ENCODE measurements at regions not wholly inside any gene's neighbourhood (a gene's known extent, or its start where the extent isn't known, plus 50 kb on each side); places are given as distances from the start of the nearest gene placed in this dataset.

GRCh38 chr9:88750832-88751360 lies 215.9 kb downstream of the NXNL2 start:
- Histone ChIP-seq H3K27me3 (ENCODE audit: control insufficient read depth, insufficient read depth, low read length) (no peaks in the 10 kb centered on the region), H3K9me3 (ENCODE audit: control insufficient read depth, insufficient read depth, low read length) (no peaks in the 10 kb centered on the region), H3K4me3 (ENCODE audit: low read depth, low read length) (no peak overlapping the region), H3K36me3 (ENCODE audit: control insufficient read depth, insufficient read depth, low read length) (no peaks in the 10 kb centered on the region), H3K9ac (ENCODE audit: low read depth, low read length) (no peak overlapping the region), H3K4me1 (ENCODE audit: control insufficient read depth, insufficient read depth, low read length) (peaks cover 16% of the 10 kb centered on the region)

DNA sequence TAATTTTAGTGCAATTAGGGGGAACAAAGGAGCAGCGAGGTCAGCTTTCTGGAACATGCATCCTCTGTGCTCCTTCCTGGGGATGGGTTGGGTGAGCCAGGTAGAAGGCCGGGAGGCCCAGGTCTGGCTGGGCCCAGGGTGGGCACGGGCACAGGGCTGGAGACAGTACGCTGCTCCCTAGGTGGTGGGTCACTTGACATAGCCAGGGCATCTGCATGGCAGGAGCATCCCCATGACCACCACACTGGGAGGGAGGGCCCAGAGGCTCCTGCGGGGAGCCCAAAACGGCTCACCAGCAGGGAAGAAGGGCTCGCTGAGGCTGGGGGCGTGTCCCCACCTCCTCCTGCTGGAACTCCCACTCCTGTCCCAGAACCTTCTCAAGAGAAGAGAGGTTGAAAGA lies 216.8 kb downstream of the NXNL2 start:
- Histone ChIP-seq H3K36me3 (ENCODE audit: control insufficient read depth, insufficient read depth, low read length) (no peaks in the 10 kb centered on the region), H3K9ac (ENCODE audit: low read depth, low read length) (no peak overlapping the region), H3K4me3 (ENCODE audit: low read depth, low read length) (no peak overlapping the region), H3K27me3 (ENCODE audit: control insufficient read depth, insufficient read depth, low read length) (no peaks in the 10 kb centered on the region), H3K4me1 (ENCODE audit: control insufficient read depth, insufficient read depth, low read length) (peaks cover 14% of the 10 kb centered on the region), H3K9me3 (ENCODE audit: control insufficient read depth, insufficient read depth, low read length) (no peaks in the 10 kb centered on the region)

GRCh38 chr9:88753691-88754367 lies 218.9 kb downstream of the NXNL2 start:
- H3K9me3 ChIP-seq (ENCODE audit: control insufficient read depth, insufficient read depth, low read length), result no peaks in the 10 kb centered on the region
- H3K27me3 ChIP-seq (ENCODE audit: control insufficient read depth, insufficient read depth, low read length), result no peaks in the 10 kb centered on the region
- H3K36me3 ChIP-seq (ENCODE audit: control insufficient read depth, insufficient read depth, low read length), result no peaks in the 10 kb centered on the region
- H3K4me1 ChIP-seq (ENCODE audit: control insufficient read depth, insufficient read depth, low read length), result no peaks in the 10 kb centered on the region
- no peak overlapping the region for H3K4me3 ChIP-seq (ENCODE audit: low read depth, low read length)
- H3K9ac ChIP-seq (ENCODE audit: low read depth, low read length), result no peak overlapping the region

- H3K4me3 ChIP-seq (ENCODE audit: low read depth, low read length), result no peak overlapping the region
- no peaks in the 10 kb centered on the region for H3K27me3 ChIP-seq (ENCODE audit: control insufficient read depth, insufficient read depth, low read length)
- no peaks in the 10 kb centered on the region for H3K4me1 ChIP-seq (ENCODE audit: control insufficient read depth, insufficient read depth, low read length)
- no peaks in the 10 kb centered on the region for H3K9me3 ChIP-seq (ENCODE audit: control insufficient read depth, insufficient read depth, low read length)
- H3K9ac ChIP-seq (ENCODE audit: low read depth, low read length), result no peak overlapping the region
- no peaks in the 10 kb centered on the region for H3K36me3 ChIP-seq (ENCODE audit: control insufficient read depth, insufficient read depth, low read length)
These were observed 219.5 kb downstream of the NXNL2 start for GRCh38 chr9:88754452-88754851.

- no peaks in the 10 kb centered on the region for H3K27me3 ChIP-seq (ENCODE audit: control insufficient read depth, insufficient read depth, low read length)
- no peak overlapping the region for H3K9ac ChIP-seq (ENCODE audit: low read depth, low read length)
- no peaks in the 10 kb centered on the region for H3K4me1 ChIP-seq (ENCODE audit: control insufficient read depth, insufficient read depth, low read length)
- no peaks in the 10 kb centered on the region for H3K36me3 ChIP-seq (ENCODE audit: control insufficient read depth, insufficient read depth, low read length)
- H3K9me3 ChIP-seq (ENCODE audit: control insufficient read depth, insufficient read depth, low read length), result no peaks in the 10 kb centered on the region
- H3K4me3 ChIP-seq (ENCODE audit: low read depth, low read length), result no peak overlapping the region
These were observed 219.9 kb downstream of the NXNL2 start for GRCh38 chr9:88754886-88755285.

DNA sequence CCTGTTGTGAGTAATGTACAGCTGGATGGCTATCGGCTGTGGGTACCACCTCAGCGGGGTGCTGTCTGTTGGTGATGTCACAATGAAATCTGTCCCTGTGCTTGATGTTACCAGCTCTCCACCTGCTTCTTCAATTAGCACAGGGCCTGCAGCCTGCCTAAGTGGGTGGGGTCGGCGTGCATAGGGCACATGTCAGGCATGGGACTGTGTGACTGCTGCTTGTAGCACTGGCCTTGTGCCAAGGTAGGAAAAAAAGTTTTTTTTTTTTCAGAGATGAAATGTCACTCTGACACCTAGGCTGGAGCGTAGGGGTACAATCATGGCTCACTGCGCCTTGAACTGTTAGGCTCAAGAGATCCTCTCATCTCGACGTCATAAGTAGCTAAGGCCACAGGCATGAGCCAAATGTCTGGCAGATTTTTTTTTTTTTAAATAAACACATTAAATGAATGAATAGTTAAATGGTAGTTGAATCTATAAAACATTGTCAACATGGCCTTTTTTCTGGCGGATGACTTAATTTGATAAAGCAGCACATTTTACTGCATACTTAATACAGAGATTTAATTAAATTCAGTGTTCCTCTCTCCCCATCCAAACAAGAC lies 222.5 kb downstream of the NXNL2 start:
- Histone ChIP-seq H3K36me3 (ENCODE audit: control insufficient read depth, insufficient read depth, low read length) (no peaks in the 10 kb centered on the region), H3K9ac (ENCODE audit: low read depth, low read length) (no peak overlapping the region), H3K4me1 (ENCODE audit: control insufficient read depth, insufficient read depth, low read length) (no peaks in the 10 kb centered on the region), H3K27me3 (ENCODE audit: control insufficient read depth, insufficient read depth, low read length) (no peaks in the 10 kb centered on the region), H3K9me3 (ENCODE audit: control insufficient read depth, insufficient read depth, low read length) (no peaks in the 10 kb centered on the region), H3K4me3 (ENCODE audit: low read depth, low read length) (no peak overlapping the region)

GRCh38 chr9:88759364-88759763 lies 224.4 kb downstream of the NXNL2 start:
- Histone ChIP-seq H3K4me1 (ENCODE audit: control insufficient read depth, insufficient read depth, low read length) (no peaks in the 10 kb centered on the region), H3K27me3 (ENCODE audit: control insufficient read depth, insufficient read depth, low read length) (no peaks in the 10 kb centered on the region)

DNA sequence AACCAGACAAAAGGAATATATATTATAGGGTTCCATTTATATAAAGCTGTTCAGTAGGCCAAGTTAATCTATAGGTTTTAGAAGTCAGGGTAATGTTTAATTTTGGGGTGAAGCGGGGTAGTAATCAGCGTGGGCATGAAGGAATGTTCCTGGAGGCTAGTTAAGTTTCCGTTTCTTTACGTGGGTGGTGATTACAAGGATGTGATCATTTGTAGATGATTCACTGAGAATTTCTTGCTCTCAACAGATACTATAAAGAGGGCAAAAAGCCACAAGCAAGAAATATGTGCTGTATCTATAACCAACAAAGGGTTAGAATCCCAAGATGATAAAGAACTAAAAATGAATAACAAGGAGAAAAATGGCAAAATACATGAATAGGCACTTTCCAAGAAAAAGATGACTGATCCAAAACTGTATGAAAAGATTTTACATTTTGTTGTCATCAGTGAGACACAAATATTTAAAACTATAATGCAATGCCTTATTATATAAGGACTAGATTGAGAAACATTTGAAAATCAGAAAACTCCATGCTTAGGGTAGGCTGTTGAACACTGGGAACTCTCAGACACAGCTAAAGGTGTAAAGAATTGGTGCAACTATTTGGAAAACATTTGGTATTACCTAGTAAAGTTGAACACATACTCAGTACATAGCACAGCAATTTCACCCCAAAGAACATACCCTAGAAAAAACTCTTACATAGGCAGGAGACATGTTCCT lies 224.3 kb upstream of the S1PR3 start:
- Histone ChIP-seq H3K4me3 (ENCODE audit: low read depth, low read length) (no peak overlapping the region), H3K4me1 (ENCODE audit: control insufficient read depth, insufficient read depth, low read length) (no peaks in the 10 kb centered on the region), H3K9ac (ENCODE audit: low read depth, low read length) (no peak overlapping the region), H3K9me3 (ENCODE audit: control insufficient read depth, insufficient read depth, low read length) (no peaks in the 10 kb centered on the region), H3K36me3 (ENCODE audit: control insufficient read depth, insufficient read depth, low read length) (no peaks in the 10 kb centered on the region), H3K27me3 (ENCODE audit: control insufficient read depth, insufficient read depth, low read length) (no peaks in the 10 kb centered on the region)

More at GRCh38 chr9:88759364-88759763, 224.4 kb downstream of the NXNL2 start:
- Histone ChIP-seq H3K9ac (ENCODE audit: low read depth, low read length) (no peak overlapping the region), H3K9me3 (ENCODE audit: control insufficient read depth, insufficient read depth, low read length) (no peaks in the 10 kb centered on the region), H3K4me3 (ENCODE audit: low read depth, low read length) (no peak overlapping the region), H3K36me3 (ENCODE audit: control insufficient read depth, insufficient read depth, low read length) (no peaks in the 10 kb centered on the region)

DNA sequence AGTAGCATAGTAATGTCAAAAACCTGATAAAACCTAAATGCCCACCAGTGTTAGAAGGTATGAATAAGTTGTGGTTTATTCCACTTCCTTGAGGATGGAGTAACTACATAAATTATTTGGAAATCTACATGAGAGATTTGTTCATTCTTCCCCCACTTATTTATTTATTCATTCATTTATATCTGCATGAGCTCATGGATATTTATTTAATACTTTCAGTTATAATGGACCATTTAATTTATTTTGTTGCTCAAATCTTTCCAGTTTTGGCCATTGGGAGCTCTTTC lies 223.8 kb upstream of the S1PR3 start:
- Histone ChIP-seq H3K4me1 (ENCODE audit: control insufficient read depth, insufficient read depth, low read length) (no peaks in the 10 kb centered on the region), H3K9me3 (ENCODE audit: control insufficient read depth, insufficient read depth, low read length) (no peaks in the 10 kb centered on the region), H3K9ac (ENCODE audit: low read depth, low read length) (no peak overlapping the region), H3K27me3 (ENCODE audit: control insufficient read depth, insufficient read depth, low read length) (no peaks in the 10 kb centered on the region), H3K4me3 (ENCODE audit: low read depth, low read length) (no peak overlapping the region), H3K36me3 (ENCODE audit: control insufficient read depth, insufficient read depth, low read length) (no peaks in the 10 kb centered on the region)

DNA sequence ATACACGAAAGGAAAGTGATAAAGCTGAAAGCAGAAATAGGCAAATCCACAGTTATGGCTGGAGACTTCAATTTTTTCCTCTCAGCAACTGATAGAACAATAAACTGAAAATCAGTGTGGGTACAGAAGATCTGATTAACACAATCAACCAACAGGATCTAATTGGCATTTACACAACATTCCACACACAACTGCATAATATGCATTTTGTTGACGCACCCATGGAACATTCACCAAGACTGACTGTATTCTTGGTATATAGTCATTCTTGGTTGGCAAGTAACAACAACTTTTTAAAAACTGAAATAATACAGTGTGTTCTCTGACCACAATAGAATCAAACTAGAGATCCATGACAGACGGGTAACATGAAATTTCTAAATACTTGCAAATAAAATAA lies 218.7 kb upstream of the S1PR3 start:
- H3K27me3 ChIP-seq (ENCODE audit: control insufficient read depth, insufficient read depth, low read length), result no peaks in the 10 kb centered on the region
- no peaks in the 10 kb centered on the region for H3K36me3 ChIP-seq (ENCODE audit: control insufficient read depth, insufficient read depth, low read length)
- H3K4me3 ChIP-seq (ENCODE audit: low read depth, low read length), result no peak overlapping the region
- no peaks in the 10 kb centered on the region for H3K4me1 ChIP-seq (ENCODE audit: control insufficient read depth, insufficient read depth, low read length)
- H3K9ac ChIP-seq (ENCODE audit: low read depth, low read length), result no peak overlapping the region
- H3K9me3 ChIP-seq (ENCODE audit: control insufficient read depth, insufficient read depth, low read length), result no peaks in the 10 kb centered on the region

GRCh38 chr9:88773126-88773525 lies 218.1 kb upstream of the S1PR3 start:
- Histone ChIP-seq H3K36me3 (ENCODE audit: control insufficient read depth, insufficient read depth, low read length) (no peaks in the 10 kb centered on the region), H3K4me1 (ENCODE audit: control insufficient read depth, insufficient read depth, low read length) (no peaks in the 10 kb centered on the region), H3K27me3 (ENCODE audit: control insufficient read depth, insufficient read depth, low read length) (no peaks in the 10 kb centered on the region), H3K4me3 (ENCODE audit: low read depth, low read length) (no peak overlapping the region), H3K9me3 (ENCODE audit: control insufficient read depth, insufficient read depth, low read length) (no peaks in the 10 kb centered on the region), H3K9ac (ENCODE audit: low read depth, low read length) (no peak overlapping the region)

Measured in iPS-15b (cell line).